ENCODE measurements at regions not wholly inside any gene's neighbourhood (a gene's known extent, or its start where the extent isn't known, plus 50 kb on each side); places are given as distances from the start of the nearest gene placed in this dataset.

GRCh38 chr2:60260639-60261296 is 292.7 kb downstream of the BCL11A start:
- no peak overlapping the region for H2BK5ac ChIP-seq (ENCODE audit: low read depth, low read length)
- no peak overlapping the region for H2BK12ac ChIP-seq (ENCODE audit: low read depth, low read length)
- no peak overlapping the region for H2BK20ac ChIP-seq (ENCODE audit: low read length)
- no peak overlapping the region for H4K91ac ChIP-seq (replicated peaks; ENCODE audit: insufficient read length, low read length)
- ChIA-PET POLR2A (ENCODE audit: partially characterized antibody) (no interaction called here), CTCF (ENCODE audit: partially characterized antibody) (interaction anchor here (1.3 kb wide), 1 partner anchor 15 kb away, joined by 3 read pairs; no protein-coding TSS in a partner anchor)
- no peaks in the 10 kb centered on the region for H3K23me2 ChIP-seq (ENCODE audit: low read depth, low read length)
- H3K4me1 ChIP-seq (replicated peaks in 1 of 4; ENCODE audit: control insufficient read depth in 3 of 4, insufficient read depth in 4 of 4, low read length in 3 of 4): no peaks in the 10 kb centered on the region
- no peak overlapping the region for H3K9ac ChIP-seq (replicated peaks in 1 of 4; ENCODE audit: extremely low read depth in 1 of 4, low read depth in 3 of 4, low read length in 3 of 4)
- H3K18ac ChIP-seq (ENCODE audit: extremely low read depth, low read length): no peak overlapping the region; the same call in 1 of the 2 replicates
- no peak overlapping the region for H3K4me3 ChIP-seq (ENCODE audit: extremely low read depth in 1 of 4, insufficient read depth in 2 of 4, low read depth in 3 of 4, low read length in 4 of 4)
- H4K5ac ChIP-seq (ENCODE audit: insufficient read length, low read depth, low read length): no peak overlapping the region
- H4K8ac ChIP-seq (ENCODE audit: extremely low read depth, insufficient read depth, low read length): 0 out of 2 replicates have a peak overlapping the region, but pooled peaks have one; percentile 6
- 0 out of 2 replicates have a peak overlapping the region, but pooled peaks have one; percentile 47 for H2BK15ac ChIP-seq (ENCODE audit: low read length)
- no peak overlapping the region for H2AFZ ChIP-seq (ENCODE audit: low read length)
- H3K79me1 ChIP-seq (ENCODE audit: low read depth, low read length): no peaks in the 10 kb centered on the region
- no peak overlapping the region for H2AK5ac ChIP-seq (ENCODE audit: low read depth, low read length)
- no peaks in the 10 kb centered on the region for H3K79me2 ChIP-seq (ENCODE audit: control insufficient read depth in 1 of 2, insufficient read depth in 2 of 2, low read length in 2 of 2)
- no peak overlapping the region for H3K27ac ChIP-seq (ENCODE audit: low read depth, low read length)
- H3K4me2 ChIP-seq (ENCODE audit: insufficient read depth in 1 of 2, low read depth in 2 of 2, low read length in 2 of 2): no peak overlapping the region
- H3K36me3 ChIP-seq (ENCODE audit: control insufficient read depth in 2 of 4, insufficient read depth in 4 of 4, low read length in 3 of 4): no peaks in the 10 kb centered on the region; a peak in 1 of 8 replicates
- no peak overlapping the region for H3K56ac ChIP-seq (replicated peaks; ENCODE audit: insufficient read length, low read depth, low read length)
- no peak overlapping the region for H3K23ac ChIP-seq (ENCODE audit: insufficient read length)
- no peak overlapping the region for H2BK120ac ChIP-seq (replicated peaks; ENCODE audit: low read depth, low read length)
- no peak overlapping the region for H3K4ac ChIP-seq (replicated peaks; ENCODE audit: insufficient read length, low read depth, low read length)
- H3K9me3 ChIP-seq (ENCODE audit: insufficient read depth in 2 of 2, low read depth in 1 of 2, low read length in 1 of 2): no peaks in the 10 kb centered on the region
- no peak for FAIRE-seq
- WGBS, 2 experiments (ENCODE audit: extremely low coverage in 1 of 2, insufficient coverage in 1 of 2, insufficient read length in 1 of 2, insufficient replicate concordance in 2 of 2, low coverage in 1 of 2, low lambda C conversion rate in 2 of 2, missing lambda C conversion rate in 1 of 2): 87% methylated on average over 13 of the region's 13 CpGs; no CpG with 5 or more reads in 1 of the 2 experiments
- no peak for DNase-seq (ENCODE audit: low read depth in 1 of 2, low spot score in 2 of 2)
- H4K20me1 ChIP-seq (replicated peaks in 1 of 2; ENCODE audit: control insufficient read depth in 1 of 2, insufficient read depth in 2 of 2, low read length in 2 of 2): no peaks in the 10 kb centered on the region
- no peak overlapping the region for H3K14ac ChIP-seq (ENCODE audit: insufficient read length)
- H3K27me3 ChIP-seq (replicated peaks in 1 of 4; ENCODE audit: control insufficient read depth in 3 of 4, extremely low read depth in 1 of 4, insufficient read depth in 3 of 4, low read length in 3 of 4): no peaks in the 10 kb centered on the region
- no peak for TF ChIP-seq JUN (IDR thresholded peaks at IDR 0.05; ENCODE audit: low read depth, low read length)
- TF ChIP-seq HDAC2 (IDR thresholded peaks at IDR 0.05; ENCODE audit: borderline replicate concordance in 1 of 2, low read depth in 2 of 2, low read length in 2 of 2): no peak
- no peak for TF ChIP-seq EGR1 (IDR thresholded peaks at IDR 0.05; ENCODE audit: borderline replicate concordance, low read depth, low read length)
- TF ChIP-seq TEAD4 (IDR thresholded peaks at IDR 0.05; ENCODE audit: low read depth, low read length): no peak
- no peak for TF ChIP-seq YY1 (IDR thresholded peaks at IDR 0.05; ENCODE audit: low read depth, low read length)
- TF ChIP-seq RFX5 (IDR thresholded peaks at IDR 0.05; ENCODE audit: borderline replicate concordance, low read depth, low read length): no peak
- TF ChIP-seq MAFK (IDR thresholded peaks at IDR 0.05; ENCODE audit: low read depth, low read length): no peak
- no peak for TF ChIP-seq CBX5 (IDR thresholded peaks at IDR 0.05; ENCODE audit: low read depth, low read length)
- TF ChIP-seq SIRT6 (IDR thresholded peaks at IDR 0.05; ENCODE audit: low read length): no peak
- no peak for TF ChIP-seq BRCA1 (IDR thresholded peaks at IDR 0.05; ENCODE audit: low read depth, low read length)
- TF ChIP-seq ASH2L (IDR thresholded peaks at IDR 0.05; ENCODE audit: low read length): no peak
- no peak for TF ChIP-seq ATF3 (IDR thresholded peaks at IDR 0.05; ENCODE audit: insufficient read depth, low read depth, low read length)
- no peak for TF ChIP-seq USF2 (IDR thresholded peaks at IDR 0.05; ENCODE audit: low read length)
